ENCODE measurements at regions not wholly inside any gene's neighbourhood (a gene's known extent, or its start where the extent isn't known, plus 50 kb on each side); places are given as distances from the start of the nearest gene placed in this dataset.

DNA sequence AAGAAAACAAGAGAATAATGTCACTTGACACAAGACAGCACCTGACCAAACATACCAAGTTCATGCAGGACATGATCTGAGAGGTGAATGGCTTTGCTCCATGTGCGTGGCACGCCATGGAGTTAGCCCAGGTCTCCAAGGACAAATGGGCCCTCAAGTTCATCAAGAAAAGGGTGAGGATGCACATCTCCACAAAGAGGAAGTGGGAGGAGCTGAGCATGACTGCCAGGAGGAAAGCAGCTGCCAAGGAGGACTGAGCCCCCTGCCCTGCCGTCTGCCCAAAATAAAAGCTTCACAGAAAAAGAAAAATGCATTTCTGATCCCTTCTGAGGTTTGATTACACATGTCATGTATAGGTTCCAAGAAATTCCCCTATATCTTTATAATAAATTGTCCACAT lies 82.0 kb upstream of the TSHZ2 start:
- peaks cover 1% of the 10 kb centered on the region for H3K27me3 Mint-ChIP-seq
- no peaks in the 10 kb centered on the region for H3K4me1 Mint-ChIP-seq
- no peak overlapping the region for H3K4me3 Mint-ChIP-seq
- H3K9me3 Mint-ChIP-seq, result peaks cover 4% of the 10 kb centered on the region
- DNase-seq, result no peak
- H3K36me3 Mint-ChIP-seq (ENCODE audit: low read depth), result no peaks in the 10 kb centered on the region
- no peak overlapping the region for H3K27ac Mint-ChIP-seq
- CTCF ChIA-PET, result no interaction called here
- POLR2A ChIA-PET, result no interaction called here

DNA sequence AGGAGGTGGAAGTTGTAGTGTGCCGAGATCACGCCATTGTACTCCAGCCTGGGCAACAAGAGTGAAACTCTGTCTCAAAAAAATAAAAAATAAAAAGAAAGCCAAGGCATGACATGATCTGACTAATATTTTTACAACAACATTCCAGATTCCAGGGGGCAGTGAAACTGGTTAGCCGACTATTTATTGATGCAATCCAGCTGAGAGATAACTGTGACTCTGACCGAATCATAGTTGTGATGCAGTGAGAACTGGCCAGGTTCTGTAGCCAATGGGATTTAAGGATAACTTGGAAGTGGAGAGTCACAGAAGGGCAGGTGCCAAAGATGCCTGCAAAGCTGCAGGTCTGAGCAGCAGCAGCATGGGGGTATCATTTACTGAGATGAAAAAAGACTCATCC lies 82.9 kb upstream of the TSHZ2 start:
- no peaks in the 10 kb centered on the region for H3K27me3 Mint-ChIP-seq
- H3K4me3 Mint-ChIP-seq, result no peak overlapping the region
- no peak for DNase-seq
- H3K9me3 Mint-ChIP-seq, result peaks cover 4% of the 10 kb centered on the region
- H3K36me3 Mint-ChIP-seq (ENCODE audit: low read depth), result no peaks in the 10 kb centered on the region
- no peaks in the 10 kb centered on the region for H3K4me1 Mint-ChIP-seq
- no peak overlapping the region for H3K27ac Mint-ChIP-seq
- ChIA-PET CTCF (no interaction called here), POLR2A (no interaction called here)

DNA sequence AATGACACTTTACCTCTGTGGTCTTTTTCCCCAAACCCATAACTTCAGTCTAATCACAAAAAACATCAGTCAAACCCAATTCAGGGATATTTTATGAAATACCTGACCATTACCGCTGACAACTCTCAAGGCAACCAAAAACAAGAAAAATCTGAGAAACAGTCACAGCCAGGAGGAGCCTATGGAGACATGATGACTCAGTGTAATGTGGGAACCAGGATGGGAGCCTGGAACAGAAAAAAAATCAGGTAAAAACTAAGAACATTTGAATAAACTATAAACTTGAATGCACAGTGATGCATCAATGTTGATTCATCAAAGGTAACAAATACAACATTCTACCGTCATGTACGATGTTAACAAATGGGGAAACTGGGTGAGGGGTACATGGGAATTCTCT lies 84.1 kb upstream of the TSHZ2 start:
- Mint-ChIP-seq H3K4me1 (no peaks in the 10 kb centered on the region), H3K36me3 (ENCODE audit: low read depth) (no peaks in the 10 kb centered on the region), H3K9me3 (peaks cover 4% of the 10 kb centered on the region), H3K4me3 (no peak overlapping the region), H3K27ac (no peak overlapping the region), H3K27me3 (no peaks in the 10 kb centered on the region)
- DNase-seq, result no peak
- POLR2A ChIA-PET, result no interaction called here
- CTCF ChIA-PET, result no interaction called here

DNA sequence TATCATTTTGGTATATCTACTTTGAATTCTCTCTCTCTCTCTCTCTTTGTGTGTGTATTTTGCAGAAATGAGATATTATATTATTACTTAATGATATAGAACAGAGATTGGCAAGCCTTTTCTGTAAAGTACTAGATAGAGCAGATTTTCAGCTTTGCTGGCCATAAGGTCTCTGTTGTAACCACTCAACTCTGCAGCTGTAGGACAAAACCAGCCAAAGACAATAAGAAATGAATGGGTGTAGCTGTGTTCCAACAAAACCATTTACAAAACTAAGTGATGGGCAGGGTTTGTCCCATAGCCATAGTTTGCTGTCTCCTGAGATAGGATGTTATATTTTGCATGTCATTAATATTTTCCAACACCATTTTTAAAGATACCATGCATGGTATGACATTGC lies 91.2 kb upstream of the TSHZ2 start:
- no peak for DNase-seq
- H3K27ac Mint-ChIP-seq, result no peak overlapping the region
- H3K4me3 Mint-ChIP-seq, result no peak overlapping the region
- H3K27me3 Mint-ChIP-seq, result no peaks in the 10 kb centered on the region
- no peaks in the 10 kb centered on the region for H3K4me1 Mint-ChIP-seq
- ChIA-PET CTCF (interaction anchor here (1.4 kb wide), 1 partner anchor 9 kb away, joined by 4 read pairs; no protein-coding TSS in a partner anchor), POLR2A (no interaction called here)
- no peaks in the 10 kb centered on the region for H3K36me3 Mint-ChIP-seq (ENCODE audit: low read depth)
- peaks cover 4% of the 10 kb centered on the region for H3K9me3 Mint-ChIP-seq

DNA sequence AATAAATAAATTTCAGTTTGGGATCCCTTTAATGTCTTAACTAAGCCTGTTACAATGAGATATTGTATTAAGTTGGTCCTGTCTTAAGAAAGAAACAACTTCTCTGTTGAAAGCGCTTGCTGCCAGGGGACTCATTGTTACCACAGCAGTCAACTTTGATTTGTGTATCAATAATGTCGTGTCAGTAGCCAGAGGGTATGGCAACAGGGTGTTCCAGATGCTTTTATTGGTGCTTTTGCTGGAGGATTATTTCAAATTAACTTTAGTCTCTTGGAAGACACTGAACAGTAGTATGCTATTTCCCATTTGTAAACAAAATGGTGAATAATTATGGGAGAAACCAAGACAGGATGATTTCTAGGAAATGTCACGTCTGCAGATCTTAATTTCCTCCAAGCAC lies 91.9 kb upstream of the TSHZ2 start:
- Mint-ChIP-seq H3K36me3 (ENCODE audit: low read depth) (no peaks in the 10 kb centered on the region), H3K4me1 (no peaks in the 10 kb centered on the region), H3K9me3 (peaks cover 4% of the 10 kb centered on the region), H3K27ac (no peak overlapping the region), H3K4me3 (no peak overlapping the region), H3K27me3 (no peaks in the 10 kb centered on the region)
- ChIA-PET POLR2A (no interaction called here), CTCF (no interaction called here)
- DNase-seq, result no peak

DNA sequence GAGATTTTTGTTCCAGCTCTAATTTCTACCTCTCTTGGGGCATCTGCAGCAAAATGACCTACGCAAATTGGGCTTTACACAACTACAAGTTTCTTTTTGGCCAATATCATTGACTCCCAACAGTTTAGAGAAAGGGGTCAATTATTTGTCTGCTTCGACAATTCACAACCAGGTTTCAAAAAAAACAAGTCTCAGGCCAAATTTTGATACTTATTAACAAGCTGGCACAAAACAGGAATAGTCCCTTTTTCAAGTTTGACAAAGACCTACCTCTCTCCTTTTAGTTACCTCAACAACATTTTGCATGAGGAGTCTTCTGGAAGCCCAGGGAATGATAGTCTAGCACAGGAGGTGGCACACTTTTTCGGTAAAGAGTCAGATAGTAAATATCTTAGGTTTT lies 97.9 kb upstream of the TSHZ2 start:
- H3K36me3 Mint-ChIP-seq (ENCODE audit: low read depth), result no peaks in the 10 kb centered on the region
- CTCF ChIA-PET, result no interaction called here
- H3K4me3 Mint-ChIP-seq, result no peak overlapping the region
- H3K27ac Mint-ChIP-seq, result no peak overlapping the region
- DNase-seq, result no peak
- no peaks in the 10 kb centered on the region for H3K27me3 Mint-ChIP-seq
- POLR2A ChIA-PET, result no interaction called here
- H3K4me1 Mint-ChIP-seq, result no peaks in the 10 kb centered on the region
- no peaks in the 10 kb centered on the region for H3K9me3 Mint-ChIP-seq

DNA sequence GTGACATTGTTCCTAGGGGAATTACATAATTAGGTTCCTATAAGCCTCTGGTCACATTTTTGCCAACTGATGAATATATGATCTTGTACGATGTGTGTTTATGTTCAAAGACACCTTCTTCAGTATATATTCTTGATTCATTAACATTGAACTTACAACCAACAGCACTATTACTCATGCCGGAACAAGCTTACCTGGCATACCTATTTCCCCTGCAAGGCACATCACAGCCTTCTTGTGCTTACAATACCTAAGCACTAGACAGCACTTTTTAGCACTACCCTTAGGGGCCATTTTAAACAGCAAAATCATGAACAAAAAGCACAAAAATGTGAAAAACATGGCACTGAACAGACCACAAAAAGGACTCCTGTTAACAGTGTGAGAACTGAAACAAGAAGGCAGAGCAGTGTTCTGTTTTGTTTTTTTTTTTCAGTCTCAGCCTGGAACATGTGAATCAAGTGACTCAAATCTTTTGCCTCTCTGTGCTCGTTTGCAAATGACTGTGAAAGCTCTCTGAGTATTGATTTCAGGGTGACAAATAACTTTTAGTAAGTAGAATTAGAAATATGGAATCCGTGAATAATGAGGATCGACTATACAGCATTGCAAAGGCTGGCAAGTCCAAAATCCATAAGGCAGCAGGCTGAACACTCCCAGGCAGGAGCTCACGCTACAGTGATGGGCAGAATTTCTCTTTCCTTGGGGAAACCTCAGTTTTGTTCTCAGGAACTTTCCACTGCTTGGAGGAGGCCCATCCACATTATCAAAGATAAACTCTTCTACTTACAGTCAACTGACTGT lies 102.3 kb upstream of the TSHZ2 start:
- ChIA-PET CTCF (no interaction called here), POLR2A (no interaction called here)
- DNase-seq, result no peak
- H3K27me3 Mint-ChIP-seq, result no peaks in the 10 kb centered on the region
- H3K9me3 Mint-ChIP-seq, result no peaks in the 10 kb centered on the region
- H3K4me3 Mint-ChIP-seq, result no peak overlapping the region
- peaks cover under 1% of the 10 kb centered on the region for H3K4me1 Mint-ChIP-seq
- H3K36me3 Mint-ChIP-seq (ENCODE audit: low read depth), result no peaks in the 10 kb centered on the region
- no peak overlapping the region for H3K27ac Mint-ChIP-seq

DNA sequence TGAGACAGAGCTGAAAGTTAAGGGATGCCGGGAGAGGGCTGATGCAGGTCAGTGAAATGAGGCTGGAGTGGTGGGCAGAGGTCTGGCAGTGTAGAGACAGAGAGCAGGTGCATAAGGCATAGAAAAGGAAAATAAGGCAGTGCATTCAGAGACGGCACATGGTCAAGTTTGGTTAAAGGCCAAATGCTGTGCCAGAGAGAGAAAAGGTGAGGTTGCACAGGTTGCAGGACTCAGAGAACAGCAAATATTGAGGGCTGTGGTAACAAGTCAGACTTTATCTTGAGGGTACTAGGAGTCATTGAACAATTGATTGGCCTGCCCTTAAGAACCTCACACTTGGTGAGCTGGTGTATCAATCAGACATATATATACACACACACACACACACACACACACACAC lies 102.9 kb upstream of the TSHZ2 start:
- no peak overlapping the region for H3K27ac Mint-ChIP-seq
- H3K4me1 Mint-ChIP-seq, result peaks cover 5% of the 10 kb centered on the region
- H3K9me3 Mint-ChIP-seq, result no peaks in the 10 kb centered on the region
- CTCF ChIA-PET, result no interaction called here
- no peaks in the 10 kb centered on the region for H3K36me3 Mint-ChIP-seq (ENCODE audit: low read depth)
- no peak for DNase-seq
- H3K27me3 Mint-ChIP-seq, result no peaks in the 10 kb centered on the region
- H3K4me3 Mint-ChIP-seq, result no peak overlapping the region
- POLR2A ChIA-PET, result no interaction called here

DNA sequence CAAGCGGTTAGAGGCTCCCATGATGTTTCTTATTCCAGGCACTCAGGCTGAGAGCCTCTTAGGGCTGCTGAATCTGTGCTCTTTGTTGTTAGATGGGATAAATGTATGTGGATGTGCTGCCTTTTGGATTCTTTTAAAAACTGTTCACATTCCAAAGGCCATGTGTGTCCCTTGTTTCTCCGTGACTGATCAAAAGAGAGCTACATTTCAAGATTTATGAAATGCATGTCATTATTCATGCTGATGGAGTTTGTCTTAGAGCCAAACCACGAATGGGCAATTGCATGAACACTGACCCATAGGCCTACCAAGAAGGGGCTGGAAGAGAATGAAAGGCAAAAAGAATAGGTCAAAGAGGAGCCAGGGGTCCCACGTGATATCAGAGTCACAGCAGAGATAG lies 104.9 kb upstream of the TSHZ2 start:
- peaks cover 5% of the 10 kb centered on the region for H3K4me1 Mint-ChIP-seq
- no peaks in the 10 kb centered on the region for H3K9me3 Mint-ChIP-seq
- ChIA-PET CTCF (no interaction called here), POLR2A (no interaction called here)
- no peaks in the 10 kb centered on the region for H3K27me3 Mint-ChIP-seq
- DNase-seq, result no peak
- no peaks in the 10 kb centered on the region for H3K36me3 Mint-ChIP-seq (ENCODE audit: low read depth)
- H3K4me3 Mint-ChIP-seq, result no peak overlapping the region
- no peak overlapping the region for H3K27ac Mint-ChIP-seq

DNA sequence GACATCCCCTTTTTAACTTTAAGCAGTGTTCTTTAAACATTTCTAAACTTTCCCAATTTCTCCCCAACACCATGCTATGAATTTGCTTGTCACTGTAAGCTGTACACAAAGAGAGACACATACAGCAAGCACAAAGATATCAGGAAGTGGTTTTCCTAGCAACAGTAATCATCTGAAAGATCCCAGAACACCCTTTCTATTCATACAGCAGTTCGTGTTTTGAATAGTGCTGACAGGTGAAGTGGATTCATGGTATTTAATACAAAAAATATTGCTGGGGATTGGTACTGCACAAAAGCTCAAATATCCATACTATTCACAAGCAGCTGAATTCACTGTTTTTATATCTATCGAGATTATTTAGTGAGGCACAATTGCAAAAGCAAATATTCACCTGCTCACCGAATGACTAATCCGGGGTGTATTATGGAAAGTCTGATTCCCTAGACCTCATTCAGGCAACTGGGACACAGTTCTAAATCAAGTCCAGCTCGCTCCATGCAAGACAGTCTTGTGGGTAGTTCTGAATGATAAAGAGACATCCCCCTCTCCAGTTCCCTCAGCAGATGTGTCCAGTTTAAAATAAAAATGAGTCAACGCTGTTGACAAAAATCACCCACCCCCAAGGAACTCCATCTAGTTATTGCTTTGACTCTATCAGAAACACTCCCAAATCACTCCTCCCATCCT lies 107.1 kb upstream of the TSHZ2 start:
- CTCF ChIA-PET, result no interaction called here
- no peaks in the 10 kb centered on the region for H3K36me3 Mint-ChIP-seq (ENCODE audit: low read depth)
- no peak overlapping the region for H3K4me3 Mint-ChIP-seq
- no peak overlapping the region for H3K27ac Mint-ChIP-seq
- no peaks in the 10 kb centered on the region for H3K27me3 Mint-ChIP-seq
- no peaks in the 10 kb centered on the region for H3K9me3 Mint-ChIP-seq
- peaks cover 5% of the 10 kb centered on the region for H3K4me1 Mint-ChIP-seq
- DNase-seq, result no peak
- POLR2A ChIA-PET, result no interaction called here

DNA sequence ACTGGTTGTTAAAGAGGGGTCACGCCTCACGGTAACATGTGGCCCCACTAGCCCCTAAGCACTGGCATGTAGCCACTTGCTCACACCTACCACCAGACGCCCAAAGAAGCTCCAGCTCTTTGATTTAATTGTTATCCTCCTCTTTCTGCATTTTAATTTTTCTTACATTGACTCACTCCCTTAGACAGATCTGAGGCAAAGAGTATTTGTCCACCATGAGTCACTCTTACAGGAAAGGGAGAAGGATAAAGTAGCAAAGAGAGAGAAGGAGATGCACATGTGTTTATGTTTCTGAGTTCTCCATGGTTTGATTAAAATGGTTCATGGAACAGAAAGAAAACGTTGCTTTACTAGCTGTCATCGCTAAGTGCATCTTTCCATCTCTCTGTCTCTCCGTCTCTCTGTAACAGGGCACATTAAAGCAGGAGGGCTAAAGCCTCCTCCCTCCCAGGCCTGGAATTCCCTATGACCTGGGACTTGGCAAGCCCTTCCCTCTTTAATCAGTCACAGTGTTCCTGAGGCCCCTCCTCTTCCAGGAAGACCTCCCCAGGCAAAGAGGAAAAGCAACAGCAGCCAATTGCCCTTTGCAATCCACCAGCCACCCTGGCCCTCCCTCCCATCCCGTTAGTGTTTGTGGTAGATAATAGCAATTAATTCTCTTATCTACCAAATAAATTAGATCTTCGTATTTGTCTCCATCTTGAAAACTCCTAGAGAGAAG lies 112.8 kb upstream of the TSHZ2 start:
- no peak for DNase-seq
- POLR2A ChIA-PET, result no interaction called here
- Mint-ChIP-seq H3K4me1 (no peaks in the 10 kb centered on the region), H3K36me3 (ENCODE audit: low read depth) (no peaks in the 10 kb centered on the region), H3K27ac (no peak overlapping the region), H3K9me3 (peaks cover 5% of the 10 kb centered on the region), H3K4me3 (no peak overlapping the region), H3K27me3 (no peaks in the 10 kb centered on the region)
- CTCF ChIA-PET, result no interaction called here

DNA sequence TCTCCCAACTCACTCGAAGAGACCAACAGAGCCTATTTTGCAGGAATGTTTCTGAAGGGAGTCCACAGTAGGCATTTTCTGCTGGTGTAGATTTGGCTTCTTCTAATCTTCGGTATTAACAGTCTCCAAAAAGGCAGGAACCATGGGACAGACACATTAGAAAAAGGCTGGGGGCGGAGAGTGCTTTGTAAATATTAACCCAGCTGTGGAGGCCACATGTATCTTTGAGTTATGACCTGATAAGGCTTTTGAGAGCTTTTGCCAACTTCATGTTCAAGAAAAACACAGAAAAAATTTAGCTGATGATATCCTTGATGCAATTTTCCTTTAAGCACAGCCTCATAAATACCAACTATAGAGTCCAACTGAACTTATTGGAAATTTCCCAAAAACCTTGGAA lies 119.4 kb upstream of the TSHZ2 start:
- H3K27me3 Mint-ChIP-seq, result no peaks in the 10 kb centered on the region
- no peaks in the 10 kb centered on the region for H3K36me3 Mint-ChIP-seq (ENCODE audit: low read depth)
- ChIA-PET CTCF (no interaction called here), POLR2A (no interaction called here)
- no peak for DNase-seq
- H3K27ac Mint-ChIP-seq, result no peak overlapping the region
- no peaks in the 10 kb centered on the region for H3K4me1 Mint-ChIP-seq
- no peak overlapping the region for H3K4me3 Mint-ChIP-seq
- H3K9me3 Mint-ChIP-seq, result peaks cover 4% of the 10 kb centered on the region

DNA sequence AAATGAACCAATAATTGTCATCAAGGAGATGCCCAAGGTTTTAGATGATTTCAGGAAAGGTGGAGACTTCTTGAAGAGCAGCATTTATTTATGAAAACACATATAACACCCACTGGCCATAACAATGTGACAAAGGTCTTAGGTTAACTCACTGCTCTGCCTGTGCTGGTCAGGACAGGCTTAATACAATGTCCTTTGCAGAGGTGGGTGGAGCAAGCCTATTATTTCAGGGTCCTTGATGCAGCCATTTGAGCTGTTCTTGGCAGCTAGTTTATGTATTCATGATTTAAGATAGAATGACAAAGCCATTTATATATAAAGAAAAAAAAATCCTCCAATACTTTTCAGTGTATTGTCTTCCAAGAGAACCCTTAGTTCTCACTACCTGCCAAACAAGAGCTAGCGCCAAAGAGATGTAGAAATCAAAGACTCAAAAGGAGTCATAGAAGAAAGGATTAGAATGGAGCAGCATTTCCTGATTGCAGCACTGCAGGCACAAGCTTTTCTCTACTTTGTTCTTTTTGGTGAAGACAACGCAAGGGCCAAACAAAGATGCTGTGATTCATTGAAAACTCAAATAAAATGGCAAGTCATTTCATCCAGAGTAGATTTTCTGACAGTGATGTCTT lies 124.3 kb upstream of the TSHZ2 start:
- no peak overlapping the region for H3K27ac Mint-ChIP-seq
- CTCF ChIA-PET, result interaction anchor here (0.5 kb wide), 1 partner anchor 1515 kb away, joined by 4 read pairs; no protein-coding TSS in a partner anchor
- DNase-seq, result no peak
- H3K36me3 Mint-ChIP-seq (ENCODE audit: low read depth), result no peaks in the 10 kb centered on the region
- no peak overlapping the region for H3K4me3 Mint-ChIP-seq
- no peaks in the 10 kb centered on the region for H3K27me3 Mint-ChIP-seq
- H3K9me3 Mint-ChIP-seq, result no peaks in the 10 kb centered on the region
- no peaks in the 10 kb centered on the region for H3K4me1 Mint-ChIP-seq
- POLR2A ChIA-PET, result no interaction called here
